ENCODE measurements at regions not wholly inside any gene's neighbourhood (a gene's known extent, or its start where the extent isn't known, plus 50 kb on each side); places are given as distances from the start of the nearest gene placed in this dataset.

DNA sequence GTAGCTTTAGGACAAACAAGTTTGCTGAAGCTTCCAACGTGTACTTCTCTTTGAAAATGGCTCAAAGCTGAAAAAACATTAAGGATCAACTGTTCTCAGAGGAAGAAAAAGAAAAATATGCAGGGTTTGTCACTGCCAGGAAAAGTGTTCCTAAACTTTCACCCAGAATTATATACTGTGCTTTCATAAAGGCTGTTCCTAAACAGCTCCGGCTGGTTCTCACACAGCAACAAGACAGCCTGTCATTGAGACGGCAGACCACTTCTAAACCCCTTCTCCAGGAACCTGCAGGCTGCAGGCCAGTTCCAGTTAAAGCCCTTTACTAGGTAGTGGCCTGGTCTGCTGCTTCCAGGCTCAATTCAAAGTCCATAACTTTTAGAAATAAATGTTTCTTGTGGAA lies 97.4 kb upstream of the SOX4 start:
- H3K27ac Mint-ChIP-seq, result no peak overlapping the region
- TF ChIP-seq, protein P1, sequence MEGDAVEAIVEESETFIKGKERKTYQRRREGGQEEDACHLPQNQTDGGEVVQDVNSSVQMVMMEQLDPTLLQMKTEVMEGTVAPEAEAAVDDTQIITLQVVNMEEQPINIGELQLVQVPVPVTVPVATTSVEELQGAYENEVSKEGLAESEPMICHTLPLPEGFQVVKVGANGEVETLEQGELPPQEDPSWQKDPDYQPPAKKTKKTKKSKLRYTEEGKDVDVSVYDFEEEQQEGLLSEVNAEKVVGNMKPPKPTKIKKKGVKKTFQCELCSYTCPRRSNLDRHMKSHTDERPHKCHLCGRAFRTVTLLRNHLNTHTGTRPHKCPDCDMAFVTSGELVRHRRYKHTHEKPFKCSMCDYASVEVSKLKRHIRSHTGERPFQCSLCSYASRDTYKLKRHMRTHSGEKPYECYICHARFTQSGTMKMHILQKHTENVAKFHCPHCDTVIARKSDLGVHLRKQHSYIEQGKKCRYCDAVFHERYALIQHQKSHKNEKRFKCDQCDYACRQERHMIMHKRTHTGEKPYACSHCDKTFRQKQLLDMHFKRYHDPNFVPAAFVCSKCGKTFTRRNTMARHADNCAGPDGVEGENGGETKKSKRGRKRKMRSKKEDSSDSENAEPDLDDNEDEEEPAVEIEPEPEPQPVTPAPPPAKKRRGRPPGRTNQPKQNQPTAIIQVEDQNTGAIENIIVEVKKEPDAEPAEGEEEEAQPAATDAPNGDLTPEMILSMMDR (IDR thresholded peaks at IDR 0.05; ENCODE audit: unreplicated experiment), result no peak
- H3K27me3 Mint-ChIP-seq, result no peaks in the 10 kb centered on the region
- no peak overlapping the region for H3K4me3 Mint-ChIP-seq (ENCODE audit: low read depth)
- peaks cover 4% of the 10 kb centered on the region for H3K9me3 Mint-ChIP-seq (ENCODE audit: low read depth)
- DNase-seq (ENCODE audit: low spot score, unreplicated experiment), result no peak
- no peaks in the 10 kb centered on the region for H3K36me3 Mint-ChIP-seq (ENCODE audit: insufficient read depth)
- peaks cover 12% of the 10 kb centered on the region for H3K4me1 Mint-ChIP-seq (ENCODE audit: low read depth)

DNA sequence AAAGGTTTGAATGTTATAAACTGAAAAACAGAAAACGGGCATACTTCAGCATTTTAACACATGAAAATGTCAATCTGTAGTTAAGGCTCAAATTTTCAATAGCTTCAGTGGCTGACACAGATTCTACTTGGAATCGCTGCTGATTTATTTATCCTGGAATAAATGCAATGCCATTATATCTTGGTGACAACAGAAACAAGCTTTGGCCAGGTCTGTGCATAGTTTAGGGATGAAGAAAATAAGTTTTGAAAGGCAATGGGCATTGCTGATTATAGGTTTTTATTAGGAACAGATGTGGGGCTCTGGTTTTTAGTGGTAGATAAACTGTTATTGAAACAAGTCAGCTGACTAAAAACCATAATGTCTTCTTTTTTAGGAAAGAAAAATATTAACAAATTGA lies 96.8 kb upstream of the SOX4 start:
- H3K27ac Mint-ChIP-seq, result no peak overlapping the region
- TF ChIP-seq, protein P1 (IDR thresholded peaks at IDR 0.05; ENCODE audit: unreplicated experiment), result no peak
- H3K9me3 Mint-ChIP-seq (ENCODE audit: low read depth), result peaks cover 4% of the 10 kb centered on the region

DNA sequence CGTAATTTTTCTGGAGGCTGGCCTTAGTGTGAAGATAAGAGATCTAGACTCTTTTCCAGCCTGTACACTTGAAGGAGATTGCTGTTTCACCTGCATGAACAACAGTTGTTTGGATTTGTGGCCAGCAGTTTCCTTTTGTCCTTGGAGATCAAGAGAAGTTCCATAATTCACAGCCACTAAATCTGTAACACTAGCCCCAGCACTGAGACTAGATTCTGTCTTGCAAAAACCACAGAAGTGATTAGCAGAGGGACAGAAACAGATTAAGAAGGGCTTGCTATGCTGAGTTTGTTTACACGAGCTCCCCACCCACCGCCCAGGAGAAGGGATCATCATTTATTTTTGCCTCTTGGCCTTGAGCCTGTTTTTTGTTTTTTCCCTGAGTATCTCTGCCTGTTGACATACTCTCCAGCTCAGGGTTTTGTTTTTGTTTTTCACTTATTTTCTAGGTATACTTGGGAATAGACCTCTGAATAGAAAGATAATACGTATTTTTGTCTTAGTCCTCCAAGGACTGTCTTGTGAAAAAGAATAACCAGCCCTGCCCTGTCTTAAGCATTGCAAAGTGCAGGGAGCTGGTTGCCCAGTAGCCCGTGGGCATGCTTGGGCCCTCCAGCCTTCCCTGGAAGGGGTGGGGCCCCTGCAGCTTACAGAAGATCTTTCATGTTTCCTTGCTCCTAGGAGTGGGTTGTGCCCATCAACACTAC lies 93.1 kb upstream of the SOX4 start:
- no peak overlapping the region for H3K27ac Mint-ChIP-seq
- TF ChIP-seq, protein P1 (IDR thresholded peaks at IDR 0.05; ENCODE audit: unreplicated experiment), result no peak
- no peaks in the 10 kb centered on the region for H3K9me3 Mint-ChIP-seq (ENCODE audit: low read depth)
- H3K4me3 Mint-ChIP-seq (ENCODE audit: low read depth), result no peak overlapping the region
- no peak for DNase-seq (ENCODE audit: low spot score, unreplicated experiment)
- H3K4me1 Mint-ChIP-seq (ENCODE audit: low read depth), result peaks cover 13% of the 10 kb centered on the region
- H3K36me3 Mint-ChIP-seq (ENCODE audit: insufficient read depth), result peaks cover 3% of the 10 kb centered on the region
- H3K27me3 Mint-ChIP-seq, result no peaks in the 10 kb centered on the region

More for the DNA sequence above, 96.8 kb upstream of the SOX4 start:
- DNase-seq (ENCODE audit: low spot score, unreplicated experiment), result no peak
- no peaks in the 10 kb centered on the region for H3K27me3 Mint-ChIP-seq
- peaks cover 13% of the 10 kb centered on the region for H3K4me1 Mint-ChIP-seq (ENCODE audit: low read depth)
- no peaks in the 10 kb centered on the region for H3K36me3 Mint-ChIP-seq (ENCODE audit: insufficient read depth)
- no peak overlapping the region for H3K4me3 Mint-ChIP-seq (ENCODE audit: low read depth)

DNA sequence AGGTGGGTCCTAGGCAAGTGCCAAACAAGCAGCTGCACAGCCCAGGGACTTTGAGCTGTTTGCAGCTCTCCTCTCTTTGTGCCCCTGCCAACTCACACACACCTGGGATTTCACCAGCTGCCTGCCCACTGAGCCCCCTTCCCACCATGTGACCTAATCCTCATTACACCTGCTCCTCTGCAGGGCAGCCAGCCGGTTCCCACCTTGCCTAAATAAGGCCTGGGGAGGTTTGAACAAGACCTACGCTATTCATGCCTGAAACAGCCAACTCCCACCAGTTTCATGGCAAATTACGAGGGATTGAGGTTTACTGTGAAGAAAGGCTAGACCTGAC lies 92.6 kb upstream of the SOX4 start:
- peaks cover 13% of the 10 kb centered on the region for H3K4me1 Mint-ChIP-seq (ENCODE audit: low read depth)
- TF ChIP-seq, protein P1 (IDR thresholded peaks at IDR 0.05; ENCODE audit: unreplicated experiment), result no peak
- no peak overlapping the region for H3K4me3 Mint-ChIP-seq (ENCODE audit: low read depth)
- no peak overlapping the region for H3K27ac Mint-ChIP-seq
- peaks cover 3% of the 10 kb centered on the region for H3K36me3 Mint-ChIP-seq (ENCODE audit: insufficient read depth)
- no peaks in the 10 kb centered on the region for H3K9me3 Mint-ChIP-seq (ENCODE audit: low read depth)
- DNase-seq (ENCODE audit: low spot score, unreplicated experiment), result no peak
- no peaks in the 10 kb centered on the region for H3K27me3 Mint-ChIP-seq

DNA sequence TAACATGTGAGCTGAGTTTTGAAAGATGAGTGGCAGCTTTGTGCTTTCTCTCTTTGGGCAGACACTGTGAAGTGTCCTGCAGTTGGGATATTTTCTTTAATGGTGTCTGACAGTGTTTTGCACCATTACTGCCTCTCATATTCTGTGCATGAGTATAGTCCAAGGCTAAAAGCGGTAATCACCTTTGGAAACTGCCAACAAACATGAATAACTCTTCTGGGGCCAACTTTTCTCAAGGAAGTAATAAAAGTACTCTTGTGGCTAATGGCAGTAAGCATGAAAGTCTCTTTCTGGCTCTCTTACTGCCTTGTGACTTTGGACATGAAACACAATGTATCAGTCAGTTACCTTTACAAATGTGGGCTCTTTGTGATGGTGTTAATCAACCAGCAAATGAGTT lies 91.7 kb upstream of the SOX4 start:
- DNase-seq (ENCODE audit: low spot score, unreplicated experiment), result no peak
- H3K27me3 Mint-ChIP-seq, result no peaks in the 10 kb centered on the region
- no peaks in the 10 kb centered on the region for H3K9me3 Mint-ChIP-seq (ENCODE audit: low read depth)
- TF ChIP-seq, protein P1 (IDR thresholded peaks at IDR 0.05; ENCODE audit: unreplicated experiment), result no peak
- H3K4me3 Mint-ChIP-seq (ENCODE audit: low read depth), result no peak overlapping the region
- no peak overlapping the region for H3K27ac Mint-ChIP-seq
- peaks cover 3% of the 10 kb centered on the region for H3K36me3 Mint-ChIP-seq (ENCODE audit: insufficient read depth)
- H3K4me1 Mint-ChIP-seq (ENCODE audit: low read depth), result peaks cover 13% of the 10 kb centered on the region
